IMR-90 (cell line): ENCODE measurements at regions not wholly inside any gene's neighbourhood (a gene's known extent, or its start where the extent isn't known, plus 50 kb on each side); places are given as distances from the start of the nearest gene placed in this dataset.

Experiments
- ATAC-seq: fragments of 200-7000 bp; cut with Tn5 transposase; 2 replicates; pipeline ENCODE4 v1.9.1; 2020; ENCODE audit warnings: low read depth, mild to moderate bottlenecking, moderate library complexity
- BruUV-seq: library from RNA; stranded (reverse); fragments of 400-500 nt; replicated peaks from 2 replicates; lab custom pipeline; 2021; lab: Mats Ljungman, UMichigan
- CTCF ChIA-PET: fragments of 300-600 bp; formaldehyde crosslinking; extraction: SDS; loops from one replicate; lab custom pipeline; 2021; ENCODE audit warnings: antibody characterized with exemption; lab: Yijun Ruan, JAX
- POLR2A ChIA-PET: fragments of 300-600 bp; sonication (Branson Sonifier 250); formaldehyde crosslinking; loops from one replicate; lab custom pipeline; 2022; ENCODE audit warnings: antibody characterized with exemption; ENCODE audit not compliant: unreplicated experiment; lab: Charles Lee
- DNase-seq: peaks from one replicate; pipeline ENCODE4 v3.0.0; 2013
- H2AFZ ChIP-seq: replicated peaks from 2 replicates; pipeline ENCODE3; 2013; ENCODE audit warnings: low read length, mild to moderate bottlenecking; ENCODE audit not compliant: poor library complexity
- H2AK5ac ChIP-seq: 2 replicates; pipeline ENCODE4 v1.6.1; 2013; ENCODE audit warnings: low read depth, low read length, inconsistent platforms
- H2AK9ac ChIP-seq: replicated peaks from 2 replicates; pipeline ENCODE3; 2013; ENCODE audit warnings: mild to moderate bottlenecking, low read depth, low read length, moderate library complexity; ENCODE audit not compliant: poor library complexity
- H2BK120ac ChIP-seq: 2 replicates; pipeline ENCODE4 v1.6.1; 2013; ENCODE audit warnings: low read depth, low read length, inconsistent platforms
- H2BK15ac ChIP-seq: 3 replicates; pipeline ENCODE4 v1.6.1; 2013; ENCODE audit warnings: low read depth, low read length, inconsistent platforms
- H2BK20ac ChIP-seq: 2 replicates; pipeline ENCODE4 v1.6.1; 2013; ENCODE audit warnings: low read depth, mild to moderate bottlenecking, inconsistent platforms, low read length, moderate library complexity
- H2BK5ac ChIP-seq: 2 replicates; pipeline ENCODE4 v1.6.1; 2013; ENCODE audit warnings: mild to moderate bottlenecking, low read depth, low read length, inconsistent platforms; ENCODE audit not compliant: poor library complexity, severe bottlenecking
- H3K14ac ChIP-seq: replicated peaks from 2 replicates; pipeline ENCODE4 v1.6.1; 2013; ENCODE audit warnings: low read depth, low read length, inconsistent platforms
- H3K18ac ChIP-seq: 2 replicates; pipeline ENCODE4 v1.6.1; 2013; ENCODE audit warnings: low read depth, low read length, control low read depth
- H3K23ac ChIP-seq: 2 replicates; pipeline ENCODE4 v1.6.1; 2013; ENCODE audit warnings: low read depth, low read length, inconsistent platforms
- H3K27ac ChIP-seq: 2 replicates; pipeline ENCODE4 v1.5.1; 2013; ENCODE audit warnings: mild to moderate bottlenecking, control low read depth, low read length; ENCODE audit not compliant: insufficient read depth
- H3K27me3 ChIP-seq: 2 replicates; pipeline ENCODE4 v1.6.1; 2013; ENCODE audit warnings: low read length; ENCODE audit not compliant: control insufficient read depth, insufficient read depth
- H3K36me3 ChIP-seq: 2 replicates; pipeline ENCODE4 v1.6.1; 2013; ENCODE audit warnings: low read length, mixed read lengths; ENCODE audit not compliant: control insufficient read depth, insufficient read depth
- H3K4ac ChIP-seq: 2 replicates; pipeline ENCODE4 v1.6.1; 2013; ENCODE audit warnings: low read depth, low read length, inconsistent platforms
- H3K4me1 ChIP-seq: 2 replicates; pipeline ENCODE4 v1.6.1; 2013; ENCODE audit warnings: low read length, mixed read lengths; ENCODE audit not compliant: control insufficient read depth, insufficient read depth
- H3K4me2 ChIP-seq: 2 replicates; pipeline ENCODE4 v1.6.1; 2013; ENCODE audit warnings: low read depth, mild to moderate bottlenecking, control low read depth, low read length, moderate library complexity
- H3K4me3 ChIP-seq: 2 replicates; pipeline ENCODE4 v1.5.1; 2013; ENCODE audit warnings: low read depth, mild to moderate bottlenecking, control low read depth, low read length, moderate library complexity; ENCODE audit not compliant: insufficient read depth
- H3K56ac ChIP-seq: 2 replicates; pipeline ENCODE4 v1.6.1; 2013; ENCODE audit warnings: low read length, inconsistent platforms; ENCODE audit not compliant: insufficient read depth; ENCODE audit errors: extremely low read depth
- H3K79me1 ChIP-seq, 2 experiments: 2 replicates each; pipeline ENCODE4 v1.6.1; 2013; ENCODE audit warnings: low read length in 2 of 2, inconsistent platforms in 1 of 2, low read depth in 1 of 2
- H3K9ac ChIP-seq: 2 replicates; pipeline ENCODE4 v1.6.1; 2013; ENCODE audit warnings: low read depth, low read length, control low read depth
- H3K9me1 ChIP-seq: 2 replicates; pipeline ENCODE4 v1.6.1; 2013; ENCODE audit warnings: low read length, inconsistent platforms; ENCODE audit not compliant: insufficient read depth
- H3K9me3 ChIP-seq: 2 replicates; pipeline ENCODE4 v1.6.1; 2013; ENCODE audit warnings: low read length; ENCODE audit not compliant: control insufficient read depth, insufficient read depth
- H4K20me1 ChIP-seq: 2 replicates; pipeline ENCODE4 v1.6.1; 2013; ENCODE audit warnings: low read length, inconsistent platforms; ENCODE audit not compliant: insufficient read depth
- H4K5ac ChIP-seq: 2 replicates; pipeline ENCODE4 v1.6.1; 2013; ENCODE audit warnings: mild to moderate bottlenecking, low read depth, low read length, control low read depth
- H4K8ac ChIP-seq, 2 experiments: 2 replicates each; pipeline ENCODE4 v1.6.1; 2013; ENCODE audit warnings: low read depth in 2 of 2, low read length in 2 of 2, control low read depth in 1 of 2, inconsistent platforms in 1 of 2
- H4K91ac ChIP-seq: 2 replicates; pipeline ENCODE4 v1.6.1; 2013; ENCODE audit warnings: low read depth, low read length, inconsistent platforms; ENCODE audit not compliant: insufficient read depth
- MAFK ChIP-seq: IDR thresholded peaks from 2 replicates; pipeline ENCODE4 v1.6.1; 2012; ENCODE audit warnings: low read depth, low read length, improper control_type of control experiment
- whole genome bisulfite sequencing, 2 experiments: methylation state at CpG; one replicate each; pipeline versions ENCODE4 v1.1.5 to v1.1.7; 2013; ENCODE audit warnings: missing lambda C conversion rate in 2 of 2; ENCODE audit not compliant: insufficient read length in 1 of 2; ENCODE audit errors: extremely low coverage in 2 of 2; 5-methylcytosine and 5-hydroxymethylcytosine counted together
- dilution Hi-C: fragments of 300-500 bp; cut with HindIII; formaldehyde crosslinking; loops from one replicate; pipeline ENCODE4 v1.14.3; 2018; ENCODE audit warnings: low sequenced_read_pairs; ENCODE audit not compliant: unreplicated experiment
- in situ Hi-C: fragments of 300-500 bp; cut with MboI; formaldehyde crosslinking; loops from 3 replicates; pipeline ENCODE4 v1.14.3; 2019; ENCODE audit warnings: low sequenced_read_pairs, inconsistent platforms, mixed read lengths
- intact Hi-C: fragments of 100-400 bp; cut with micrococcal nuclease; formaldehyde crosslinking; loops from 2 replicates; pipeline ENCODE4 v1.10.0; 2022
- TF ChIP-seq, protein P1 (sequence below): fragments of 150-350 bp; IDR thresholded peaks from 2 replicates; pipeline ENCODE4 v1.6.1; 2017; ENCODE audit warnings: mild to moderate bottlenecking, antibody characterized with exemption, low read length, low read depth
- TF ChIP-seq, protein P2 (sequence below): fragments of 150-350 bp; IDR thresholded peaks from 2 replicates; pipeline ENCODE4 v1.6.1; 2016; ENCODE audit warnings: low read depth, mild to moderate bottlenecking, low read length, moderate library complexity, borderline replicate concordance

DNA sequence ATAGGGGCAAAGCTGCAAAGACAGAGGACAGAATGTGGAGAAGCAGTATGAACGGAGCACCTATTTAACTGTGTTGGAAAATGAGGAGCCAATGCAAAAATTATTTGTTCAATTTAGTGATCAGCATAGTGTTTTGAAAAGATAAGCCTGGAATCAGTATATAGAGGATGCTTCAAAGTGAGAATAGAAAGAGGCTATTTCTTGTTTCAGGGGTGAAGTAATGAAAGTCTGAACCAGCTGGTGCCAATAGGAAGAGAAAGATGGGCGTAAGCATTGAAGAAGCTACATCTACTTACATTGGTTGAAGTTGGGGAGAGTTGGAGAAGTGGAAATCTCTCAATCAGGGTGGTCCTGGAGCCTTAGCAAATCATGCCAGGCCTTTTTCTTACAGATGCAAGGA is 77.3 kb upstream of the SLC38A4 start:
- Histone ChIP-seq H3K4me3 (no peak overlapping the region), H2AK9ac (no peak overlapping the region), H3K9me3 (no peaks in the 10 kb centered on the region), H2AFZ (no peak overlapping the region), H3K79me1 (no peaks in the 10 kb centered on the region), H3K4ac (no peak overlapping the region), H3K4me2 (no peak overlapping the region), H2AK5ac (no peak overlapping the region), H3K27me3 (no peaks in the 10 kb centered on the region), H4K5ac (no peak overlapping the region), H3K4me1 (peaks cover 6% of the 10 kb centered on the region), H3K23ac (no peak overlapping the region), H2BK5ac (no peak overlapping the region), H3K14ac (no peak overlapping the region; the same call in 1 of the 2 replicates), H3K9me1 (peaks cover 5% of the 10 kb centered on the region; the same call in 1 of the 2 replicates), H2BK15ac (no peak overlapping the region), H2BK120ac (no peak overlapping the region), H3K18ac (no peak overlapping the region), H3K56ac (no peak overlapping the region), H4K8ac (no peak overlapping the region), H4K20me1 (no peaks in the 10 kb centered on the region), H2BK20ac (no peak overlapping the region; the same call in 1 of the 2 replicates), H3K36me3 (no peaks in the 10 kb centered on the region), H4K91ac (no peak overlapping the region), H3K27ac (no peak overlapping the region), H3K9ac (no peak overlapping the region)
- BruUV-seq: no TSS peak
- CTCF ChIA-PET: interaction anchor here (1.1 kb wide), 1 partner anchor 34 kb away, joined by 4 read pairs; no protein-coding TSS in a partner anchor
- dilution Hi-C loops: no loop called here
- intact Hi-C loops: no loop called here
- TF ChIP-seq MAFK: no peak
- TF ChIP-seq, protein P1, sequence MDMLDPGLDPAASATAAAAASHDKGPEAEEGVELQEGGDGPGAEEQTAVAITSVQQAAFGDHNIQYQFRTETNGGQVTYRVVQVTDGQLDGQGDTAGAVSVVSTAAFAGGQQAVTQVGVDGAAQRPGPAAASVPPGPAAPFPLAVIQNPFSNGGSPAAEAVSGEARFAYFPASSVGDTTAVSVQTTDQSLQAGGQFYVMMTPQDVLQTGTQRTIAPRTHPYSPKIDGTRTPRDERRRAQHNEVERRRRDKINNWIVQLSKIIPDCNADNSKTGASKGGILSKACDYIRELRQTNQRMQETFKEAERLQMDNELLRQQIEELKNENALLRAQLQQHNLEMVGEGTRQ: no peak
- TF ChIP-seq, protein P2, sequence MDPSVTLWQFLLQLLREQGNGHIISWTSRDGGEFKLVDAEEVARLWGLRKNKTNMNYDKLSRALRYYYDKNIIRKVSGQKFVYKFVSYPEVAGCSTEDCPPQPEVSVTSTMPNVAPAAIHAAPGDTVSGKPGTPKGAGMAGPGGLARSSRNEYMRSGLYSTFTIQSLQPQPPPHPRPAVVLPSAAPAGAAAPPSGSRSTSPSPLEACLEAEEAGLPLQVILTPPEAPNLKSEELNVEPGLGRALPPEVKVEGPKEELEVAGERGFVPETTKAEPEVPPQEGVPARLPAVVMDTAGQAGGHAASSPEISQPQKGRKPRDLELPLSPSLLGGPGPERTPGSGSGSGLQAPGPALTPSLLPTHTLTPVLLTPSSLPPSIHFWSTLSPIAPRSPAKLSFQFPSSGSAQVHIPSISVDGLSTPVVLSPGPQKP: no peak
- ATAC-seq: no peak
- POLR2A ChIA-PET: no interaction called here
- DNase-seq: no peak
- 70% methylated on average over 1 of the region's 2 CpGs; no CpG with 5 or more reads in 1 of the 2 experiments for WGBS, 2 experiments
- in situ Hi-C loops: no loop called here
